Natural killer cell (primary cell): ENCODE measurements at regions not wholly inside any gene's neighbourhood (a gene's known extent, or its start where the extent isn't known, plus 50 kb on each side); places are given as distances from the start of the nearest gene placed in this dataset.
"Not testable (repeated sequence)": the region's sequence is repeated elsewhere in the genome, so short reads cannot be mapped to it uniquely, and the experiment has no call there.

Source experiments
- ATAC-seq, 3 donors: fragments of 150-1000 bp in 2 of 3; fragments of 200-7000 bp in 1 of 3; cut with Tn5 transposase; 1 replicate in 1 of 3; 2 replicates in 2 of 3; pipeline ENCODE4 v1.10.0; 2021; ENCODE audit warnings: mild to moderate bottlenecking in 2 of 3, moderate library complexity in 2 of 3
- DNase-seq, 2 donors: peaks; one replicate each; pipeline versions ENCODE4 v3.0.0 to v3.0.0-alpha.2; 2013 to 2021; ENCODE audit warnings: mixed read lengths in 1 of 2
- H3K27ac ChIP-seq: one replicate; pipeline ENCODE4 v1.5.1; 2013; ENCODE audit warnings: mild to moderate bottlenecking, low read length
- H3K27me3 ChIP-seq: one replicate; pipeline ENCODE4 v1.6.1; 2013; ENCODE audit warnings: low read length; ENCODE audit not compliant: control insufficient read depth, insufficient read depth
- H3K36me3 ChIP-seq: one replicate; pipeline ENCODE4 v1.6.1; 2013; ENCODE audit warnings: low read length; ENCODE audit not compliant: control insufficient read depth, insufficient read depth
- H3K4me1 ChIP-seq: one replicate; pipeline ENCODE4 v1.6.1; 2013; ENCODE audit warnings: low read length; ENCODE audit not compliant: control insufficient read depth, insufficient read depth
- H3K4me3 ChIP-seq: one replicate; pipeline ENCODE4 v1.5.1; 2013; ENCODE audit warnings: low read length
- H3K9me3 ChIP-seq: one replicate; pipeline ENCODE4 v1.6.1; 2013; ENCODE audit warnings: low read length; ENCODE audit not compliant: control insufficient read depth, insufficient read depth
- H3K27ac Mint-ChIP-seq, 2 donors: one replicate each; pipeline ENCODE4 v1.8.0; 2022; ENCODE audit warnings: mild to moderate bottlenecking in 2 of 2, mixed read lengths in 2 of 2, moderate library complexity in 1 of 2
- H3K27me3 Mint-ChIP-seq, 2 donors: one replicate each; pipeline ENCODE4 v1.8.0; 2022; ENCODE audit warnings: low read depth in 2 of 2, mixed read lengths in 2 of 2
- H3K36me3 Mint-ChIP-seq: one replicate; pipeline ENCODE4 v1.8.0; 2022; ENCODE audit warnings: mixed read lengths
- H3K4me1 Mint-ChIP-seq, 2 donors: one replicate each; pipeline ENCODE4 v1.8.0; 2022; ENCODE audit warnings: mixed read lengths in 2 of 2
- H3K4me3 Mint-ChIP-seq: one replicate; pipeline ENCODE4 v1.8.0; 2022; ENCODE audit warnings: mild to moderate bottlenecking, moderate library complexity, mixed read lengths
- H3K9me3 Mint-ChIP-seq, 2 donors: one replicate each; pipeline ENCODE4 v1.8.0; 2022; ENCODE audit warnings: mixed read lengths in 2 of 2
- WGBS: methylation state at CpG from one replicate; pipeline ENCODE4 v1.1.7; 2013; ENCODE audit warnings: missing lambda C conversion rate; ENCODE audit not compliant: insufficient coverage; 5-methylcytosine and 5-hydroxymethylcytosine counted together
- intact Hi-C: fragments of 100-400 bp; cut with micrococcal nuclease; formaldehyde crosslinking; loops from one replicate; pipeline ENCODE4 v1.14.2; 2022
- TF ChIP-seq, protein P1 (sequence below): fragments of 200-600 bp; IDR thresholded peaks from one replicate; pipeline ENCODE4 v1.8.0; 2022; ENCODE audit warnings: antibody characterized with exemption

DNA sequence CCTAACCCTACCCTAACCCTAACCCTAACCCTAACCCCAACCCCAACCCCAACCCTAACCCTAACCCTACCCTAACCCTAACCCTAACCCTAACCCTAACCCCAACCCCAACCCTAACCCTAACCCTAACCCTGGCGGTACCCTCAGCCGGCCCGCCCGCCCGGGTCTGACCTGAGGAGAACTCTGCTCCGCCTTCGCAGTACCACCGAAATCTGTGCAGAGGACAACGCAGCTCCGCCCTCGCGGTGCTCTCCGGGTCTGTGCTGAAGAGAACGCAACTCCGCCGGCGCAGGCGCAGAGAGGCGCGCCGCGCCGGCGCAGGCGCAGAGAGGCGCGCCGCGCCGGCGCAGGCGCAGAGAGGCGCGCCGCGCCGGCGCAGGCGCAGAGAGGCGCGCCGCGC lies 56.1 kb upstream of the IQSEC3 start:
- ATAC-seq, H3K4me1 Mint-ChIP-seq, H3K36me3 ChIP-seq, H3K27ac ChIP-seq, H3K4me3 ChIP-seq, H3K36me3 Mint-ChIP-seq, DNase-seq, H3K9me3 Mint-ChIP-seq, H3K4me1 ChIP-seq, H3K27me3 ChIP-seq, intact Hi-C loops, H3K27ac Mint-ChIP-seq, H3K4me3 Mint-ChIP-seq, H3K9me3 ChIP-seq, H3K27me3 Mint-ChIP-seq: not testable (repeated sequence)
- WGBS: 79% methylated on average over 17 of the region's 43 CpGs

DNA sequence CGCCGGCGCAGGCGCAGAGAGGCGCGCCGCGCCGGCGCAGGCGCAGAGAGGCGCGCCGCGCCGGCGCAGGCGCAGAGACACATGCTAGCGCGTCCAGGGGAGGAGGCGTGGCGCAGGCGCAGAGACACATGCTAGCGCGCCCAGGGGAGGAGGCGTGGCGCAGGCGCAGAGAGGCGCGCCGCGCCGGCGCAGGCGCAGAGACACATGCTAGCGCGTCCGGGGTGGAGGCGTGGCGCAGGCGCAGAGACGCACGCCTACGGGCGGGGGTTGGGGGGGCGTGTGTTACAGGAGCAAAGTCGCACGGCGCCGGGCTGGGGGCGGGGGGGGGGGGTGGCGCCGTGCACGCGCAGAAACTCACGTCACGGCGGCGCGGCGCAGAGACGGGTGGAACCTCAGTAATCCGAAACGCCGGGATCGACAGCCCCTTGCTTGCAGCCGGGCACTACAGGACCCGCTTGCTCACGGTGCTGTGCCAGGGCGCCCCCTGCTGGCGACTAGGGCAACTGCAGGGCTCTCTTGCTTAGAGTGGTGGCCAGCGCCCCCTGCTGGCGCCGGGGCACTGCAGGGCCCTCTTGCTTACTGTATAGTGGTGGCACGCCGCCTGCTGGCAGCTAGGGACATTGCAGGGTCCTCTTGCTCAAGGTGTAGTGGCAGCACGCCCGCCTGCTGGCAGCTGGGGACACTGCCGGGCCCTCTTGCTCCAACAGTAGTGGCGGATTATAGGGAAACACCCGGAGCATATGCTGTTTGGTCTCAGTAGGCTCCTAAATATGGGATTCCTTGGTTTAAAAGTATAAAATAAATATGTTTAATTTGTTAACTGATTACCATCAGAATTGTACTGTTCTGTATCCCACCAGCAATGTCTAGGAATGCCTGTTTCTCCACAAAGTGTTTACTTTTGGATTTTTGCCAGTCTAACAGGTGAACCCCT lies 55.4 kb upstream of the IQSEC3 start:
- H3K4me3 Mint-ChIP-seq: not testable (repeated sequence)
- TF ChIP-seq, protein P1, sequence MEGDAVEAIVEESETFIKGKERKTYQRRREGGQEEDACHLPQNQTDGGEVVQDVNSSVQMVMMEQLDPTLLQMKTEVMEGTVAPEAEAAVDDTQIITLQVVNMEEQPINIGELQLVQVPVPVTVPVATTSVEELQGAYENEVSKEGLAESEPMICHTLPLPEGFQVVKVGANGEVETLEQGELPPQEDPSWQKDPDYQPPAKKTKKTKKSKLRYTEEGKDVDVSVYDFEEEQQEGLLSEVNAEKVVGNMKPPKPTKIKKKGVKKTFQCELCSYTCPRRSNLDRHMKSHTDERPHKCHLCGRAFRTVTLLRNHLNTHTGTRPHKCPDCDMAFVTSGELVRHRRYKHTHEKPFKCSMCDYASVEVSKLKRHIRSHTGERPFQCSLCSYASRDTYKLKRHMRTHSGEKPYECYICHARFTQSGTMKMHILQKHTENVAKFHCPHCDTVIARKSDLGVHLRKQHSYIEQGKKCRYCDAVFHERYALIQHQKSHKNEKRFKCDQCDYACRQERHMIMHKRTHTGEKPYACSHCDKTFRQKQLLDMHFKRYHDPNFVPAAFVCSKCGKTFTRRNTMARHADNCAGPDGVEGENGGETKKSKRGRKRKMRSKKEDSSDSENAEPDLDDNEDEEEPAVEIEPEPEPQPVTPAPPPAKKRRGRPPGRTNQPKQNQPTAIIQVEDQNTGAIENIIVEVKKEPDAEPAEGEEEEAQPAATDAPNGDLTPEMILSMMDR: peak; percentile 12

DNA sequence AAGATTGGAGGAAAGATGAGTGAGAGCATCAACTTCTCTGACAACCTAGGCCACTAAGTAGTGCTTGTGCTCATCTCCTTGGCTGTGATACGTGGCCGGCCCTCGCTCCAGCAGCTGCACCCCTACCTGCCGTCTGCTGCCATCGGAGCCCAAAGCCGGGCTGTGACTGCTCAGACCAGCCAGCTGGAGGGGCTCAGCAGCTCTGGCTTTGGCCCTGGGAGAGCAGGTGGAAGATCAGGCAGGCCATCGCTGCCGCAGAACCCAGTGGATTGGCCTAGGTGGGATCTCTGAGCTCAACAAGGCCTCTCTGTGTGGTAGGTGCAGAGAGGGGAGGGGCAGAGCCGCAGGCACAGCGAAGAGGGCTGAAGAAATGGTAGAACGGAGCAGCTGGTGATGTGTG lies 54.3 kb upstream of the IQSEC3 start:
- H3K9me3 ChIP-seq, H3K36me3 Mint-ChIP-seq, H3K4me1 Mint-ChIP-seq, DNase-seq, H3K27me3 ChIP-seq, H3K27me3 Mint-ChIP-seq, H3K4me1 ChIP-seq, H3K27ac Mint-ChIP-seq, ATAC-seq, intact Hi-C loops, H3K4me3 ChIP-seq, H3K9me3 Mint-ChIP-seq, H3K27ac ChIP-seq, H3K4me3 Mint-ChIP-seq, H3K36me3 ChIP-seq: not testable (repeated sequence)
- WGBS: 96% methylated on average over 11 of the region's 11 CpGs

More for the DNA sequence above, 55.4 kb upstream of the IQSEC3 start:
- DNase-seq, intact Hi-C loops, H3K9me3 ChIP-seq, H3K27ac ChIP-seq, H3K4me1 ChIP-seq, H3K36me3 Mint-ChIP-seq, H3K9me3 Mint-ChIP-seq, H3K27me3 Mint-ChIP-seq, H3K27ac Mint-ChIP-seq, H3K27me3 ChIP-seq, H3K4me1 Mint-ChIP-seq, H3K4me3 ChIP-seq, H3K36me3 ChIP-seq: not testable (repeated sequence)
- 82% methylated on average over 34 of the region's 81 CpGs for WGBS
- ATAC-seq: peak in 2 of 3 donors; percentile 43 to 70

DNA sequence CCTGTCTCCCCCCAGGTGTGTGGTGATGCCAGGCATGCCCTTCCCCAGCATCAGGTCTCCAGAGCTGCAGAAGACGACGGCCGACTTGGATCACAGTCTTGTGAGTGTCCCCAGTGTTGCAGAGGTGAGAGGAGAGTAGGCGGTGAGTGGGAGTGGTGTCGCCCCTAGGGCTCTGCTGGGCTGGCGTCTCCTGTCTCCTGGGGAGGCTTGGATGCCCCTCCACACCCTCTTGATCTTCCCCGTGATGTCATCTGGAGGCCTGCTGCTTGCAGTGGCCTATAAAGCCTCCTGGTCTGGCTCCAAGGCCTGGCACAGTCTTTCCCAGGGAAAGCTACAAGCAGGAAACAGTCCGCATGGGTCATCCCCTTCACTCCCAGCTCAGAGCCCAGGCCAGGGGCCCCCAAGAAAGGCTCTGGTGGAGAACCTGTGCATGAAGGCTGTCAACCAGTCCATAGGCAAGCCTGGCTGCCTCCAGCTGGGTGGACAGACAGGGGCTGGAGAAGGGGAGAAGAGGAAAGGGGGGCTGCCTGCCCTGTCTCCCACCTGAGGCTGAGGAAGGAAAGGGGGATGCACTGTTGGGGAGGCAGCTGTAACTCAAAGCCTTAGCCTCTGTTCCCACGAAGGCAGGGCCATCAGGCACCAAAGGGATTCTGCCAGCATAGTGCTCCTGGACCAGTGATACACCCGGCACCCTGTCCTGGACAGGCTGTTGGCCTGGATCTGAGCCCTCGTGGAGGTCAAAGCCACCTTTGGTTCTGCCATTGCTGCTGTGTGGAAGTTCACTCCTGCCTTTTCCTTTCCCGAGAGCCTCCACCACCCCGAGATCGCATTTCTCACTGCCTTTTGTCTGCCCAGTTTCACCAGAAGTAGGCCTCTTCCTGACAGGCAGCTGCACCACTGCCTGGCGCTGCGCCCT lies 53.6 kb upstream of the IQSEC3 start:
- H3K36me3 ChIP-seq, H3K27ac Mint-ChIP-seq, H3K9me3 ChIP-seq, H3K27me3 Mint-ChIP-seq, ATAC-seq, H3K36me3 Mint-ChIP-seq, H3K27me3 ChIP-seq, intact Hi-C loops, H3K27ac ChIP-seq, H3K9me3 Mint-ChIP-seq, H3K4me1 ChIP-seq, H3K4me1 Mint-ChIP-seq, H3K4me3 Mint-ChIP-seq, H3K4me3 ChIP-seq, DNase-seq: not testable (repeated sequence)
- 74% methylated on average over 14 of the region's 16 CpGs for WGBS

DNA sequence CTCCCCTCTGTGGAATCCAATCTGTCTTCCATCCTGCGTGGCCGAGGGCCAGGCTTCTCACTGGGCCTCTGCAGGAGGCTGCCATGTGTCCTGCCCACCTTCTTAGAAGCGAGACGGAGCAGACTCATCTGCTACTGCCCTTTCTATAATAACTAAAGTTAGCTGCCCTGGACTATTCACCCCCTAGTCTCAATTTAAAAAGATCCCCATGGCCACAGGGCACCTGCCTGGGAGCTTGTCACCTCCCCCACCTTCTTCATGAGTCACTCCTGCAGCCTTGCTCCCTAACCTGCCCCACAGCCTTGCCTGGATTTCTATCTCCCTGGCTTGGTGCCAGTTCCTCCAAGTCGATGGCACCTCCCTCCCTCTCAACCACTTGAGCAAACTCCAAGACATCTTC lies 52.7 kb upstream of the IQSEC3 start:
- H3K4me1 Mint-ChIP-seq, H3K27ac ChIP-seq, H3K4me3 ChIP-seq, H3K9me3 Mint-ChIP-seq, H3K4me3 Mint-ChIP-seq, H3K36me3 Mint-ChIP-seq, H3K36me3 ChIP-seq, H3K27ac Mint-ChIP-seq, H3K27me3 ChIP-seq, H3K27me3 Mint-ChIP-seq, DNase-seq, H3K4me1 ChIP-seq, intact Hi-C loops, H3K9me3 ChIP-seq, ATAC-seq: not testable (repeated sequence)
- WGBS: 93% methylated on average over 4 of the region's 5 CpGs

DNA sequence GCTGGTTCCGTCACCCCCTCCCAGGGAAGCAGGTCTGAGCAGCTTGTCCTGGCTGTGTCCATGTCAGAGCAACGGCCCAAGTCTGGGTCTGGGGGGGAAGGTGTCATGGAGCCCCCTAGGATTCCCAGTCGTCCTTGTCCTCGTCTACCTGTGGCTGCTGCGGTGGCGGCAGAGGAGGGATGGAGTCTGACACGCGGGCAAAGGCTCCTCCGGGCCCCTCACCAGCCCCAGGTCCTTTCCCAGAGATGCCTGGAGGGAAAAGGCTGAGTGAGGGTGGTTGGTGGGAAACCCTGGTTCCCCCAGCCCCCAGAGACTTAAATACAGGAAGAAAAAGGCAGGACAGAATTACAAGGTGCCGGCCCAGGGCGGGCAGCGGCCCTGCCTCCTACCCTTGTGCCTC lies 51.9 kb upstream of the IQSEC3 start:
- H3K9me3 Mint-ChIP-seq, H3K27me3 Mint-ChIP-seq, H3K27ac Mint-ChIP-seq, DNase-seq, H3K36me3 Mint-ChIP-seq, intact Hi-C loops, H3K4me1 Mint-ChIP-seq, H3K36me3 ChIP-seq, H3K4me1 ChIP-seq, ATAC-seq, H3K27ac ChIP-seq, H3K4me3 Mint-ChIP-seq, H3K9me3 ChIP-seq, H3K4me3 ChIP-seq, H3K27me3 ChIP-seq: not testable (repeated sequence)
- 66% methylated on average over 5 of the region's 12 CpGs for WGBS

DNA sequence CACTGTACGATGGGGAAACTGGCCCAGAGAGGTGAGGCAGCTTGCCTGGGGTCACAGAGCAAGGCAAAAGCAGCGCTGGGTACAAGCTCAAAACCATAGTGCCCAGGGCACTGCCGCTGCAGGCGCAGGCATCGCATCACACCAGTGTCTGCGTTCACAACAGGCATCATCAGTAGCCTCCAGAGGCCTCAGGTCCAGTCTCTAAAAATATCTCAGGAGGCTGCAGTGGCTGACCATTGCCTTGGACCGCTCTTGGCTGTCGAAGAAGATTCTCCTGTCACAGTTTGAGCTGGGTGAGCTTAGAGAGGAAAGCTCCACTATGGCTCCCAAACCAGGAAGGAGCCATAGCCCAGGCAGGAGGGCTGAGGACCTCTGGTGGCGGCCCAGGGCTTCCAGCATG lies 51.2 kb upstream of the IQSEC3 start:
- H3K27me3 Mint-ChIP-seq, H3K36me3 Mint-ChIP-seq, H3K36me3 ChIP-seq, H3K27me3 ChIP-seq, H3K9me3 Mint-ChIP-seq, ATAC-seq, H3K9me3 ChIP-seq, H3K4me1 Mint-ChIP-seq, intact Hi-C loops, H3K4me3 ChIP-seq, DNase-seq, H3K4me3 Mint-ChIP-seq, H3K27ac Mint-ChIP-seq, H3K27ac ChIP-seq, H3K4me1 ChIP-seq: not testable (repeated sequence)
- 99% methylated on average over 6 of the region's 9 CpGs for WGBS
